GM12864 (cell line): ENCODE measurements at regions not wholly inside any gene's neighbourhood (a gene's known extent, or its start where the extent isn't known, plus 50 kb on each side); places are given as distances from the start of the nearest gene placed in this dataset.

Experiments
- DNase-seq: peaks from one replicate; pipeline ENCODE4 v3.0.0-alpha.2; 2011; ENCODE audit warnings: low read depth
- H3K4me3 ChIP-seq: 2 replicates; pipeline ENCODE4 v1.5.1; 2011; ENCODE audit warnings: mild to moderate bottlenecking, low read depth, low read length, control low read depth
- CTCF ChIP-seq: IDR thresholded peaks from 2 replicates; pipeline ENCODE4 v1.5.1; 2011; ENCODE audit warnings: low read depth, mild to moderate bottlenecking, moderate library complexity, low read length, control low read depth, inconsistent platforms; ENCODE audit errors: missing control alignments

- no peak for TF ChIP-seq CTCF
- no peak for DNase-seq
These were observed 990.0 kb downstream of the KCNT2 start for GRCh38 chr1:195618287-195618686.

GRCh38 chr1:195617106-195617505, 991.1 kb downstream of the KCNT2 start:
- H3K4me3 ChIP-seq, result no peak overlapping the region
- no peak for TF ChIP-seq CTCF
- no peak for DNase-seq

More at GRCh38 chr1:195618287-195618686, 990.0 kb downstream of the KCNT2 start:
- no peak overlapping the region for H3K4me3 ChIP-seq

- DNase-seq, result no peak
- TF ChIP-seq CTCF, result no peak
These were observed 999.4 kb downstream of the KCNT2 start for GRCh38 chr1:195608883-195609282.

GRCh38 chr1:195606483-195606882, 1001.8 kb downstream of the KCNT2 start:
- no peak for DNase-seq
- no peak for TF ChIP-seq CTCF
- H3K4me3 ChIP-seq, result no peak overlapping the region

More at GRCh38 chr1:195608883-195609282, 999.4 kb downstream of the KCNT2 start:
- H3K4me3 ChIP-seq, result no peak overlapping the region

GRCh38 chr1:195604287-195604686, 1004.0 kb downstream of the KCNT2 start:
- no peak for DNase-seq
- H3K4me3 ChIP-seq, result no peak overlapping the region
- no peak for TF ChIP-seq CTCF

- no peak for DNase-seq
- H3K4me3 ChIP-seq, result no peak overlapping the region
- TF ChIP-seq CTCF, result no peak
These were observed 1010.3 kb downstream of the KCNT2 start for GRCh38 chr1:195597891-195598290.

- H3K4me3 ChIP-seq, result no peak overlapping the region
- no peak for TF ChIP-seq CTCF
- DNase-seq, result no peak
These were observed 1013.5 kb downstream of the KCNT2 start for GRCh38 chr1:195594773-195595172.
